Omental fat pad (tissue), 3 donors: ENCODE measurements at regions not wholly inside any gene's neighbourhood (a gene's known extent, or its start where the extent isn't known, plus 50 kb on each side); places are given as distances from the start of the nearest gene placed in this dataset.

Experiments
- ATAC-seq: fragments of 150-250 bp; one replicate; pipeline ENCODE4 v1.9.1; 2016; ENCODE audit warnings: mild to moderate bottlenecking, moderate library complexity; ENCODE audit not compliant: low FRiP score
- DNase-seq: peaks from one replicate; pipeline ENCODE4 v3.0.0-alpha.2; 2019; ENCODE audit warnings: low spot score
- CTCF ChIP-seq, 3 donors: fragments of 450-650 bp; IDR thresholded peaks; one replicate each; pipeline ENCODE4 v1.5.1; 2016 to 2017; ENCODE audit warnings: antibody characterized with exemption in 3 of 3, mild to moderate bottlenecking in 3 of 3, moderate library complexity in 2 of 3

- ATAC-seq (no peak), DNase-seq (no peak)
- no peak for TF ChIP-seq CTCF (IDR thresholded peaks at IDR 0.05)
Measured at GRCh38 chr6:50123688-50124087, 74.0 kb upstream of the DEFB112 start.

- no peak for TF ChIP-seq CTCF (IDR thresholded peaks at IDR 0.05)
- no peak for ATAC-seq
Measured at GRCh38 chr6:50124572-50124971, 74.8 kb upstream of the DEFB112 start.

GRCh38 chr6:50128420-50129005, 78.8 kb upstream of the DEFB112 start:
- no peak for ATAC-seq
- TF ChIP-seq CTCF (IDR thresholded peaks at IDR 0.05), result no peak
- no peak for DNase-seq

More at GRCh38 chr6:50124572-50124971, 74.8 kb upstream of the DEFB112 start:
- no peak for DNase-seq

GRCh38 chr6:50135968-50136367, 86.2 kb upstream of the DEFB112 start:
- TF ChIP-seq CTCF (IDR thresholded peaks at IDR 0.05), result no peak
- no peak for DNase-seq
- no peak for ATAC-seq

- ATAC-seq, result no peak
- no peak for TF ChIP-seq CTCF (IDR thresholded peaks at IDR 0.05)
- no peak for DNase-seq
Measured at GRCh38 chr6:50141100-50141499, 91.4 kb upstream of the DEFB112 start.

- ATAC-seq, result no peak
- TF ChIP-seq CTCF (IDR thresholded peaks at IDR 0.05), result no peak
Measured at GRCh38 chr6:50143011-50143719, 93.4 kb upstream of the DEFB112 start.

GRCh38 chr6:50145125-50145524, 95.4 kb upstream of the DEFB112 start:
- ATAC-seq (no peak), DNase-seq (no peak)
- no peak for TF ChIP-seq CTCF (IDR thresholded peaks at IDR 0.05)

More at GRCh38 chr6:50143011-50143719, 93.4 kb upstream of the DEFB112 start:
- DNase-seq, result no peak
